Caco-2 (cell line): ENCODE measurements at regions not wholly inside any gene's neighbourhood (a gene's known extent, or its start where the extent isn't known, plus 50 kb on each side); places are given as distances from the start of the nearest gene placed in this dataset.

Experiments used
- BruUV-seq: library from RNA; stranded (reverse); fragments of 400-500 nt; replicated peaks from 2 replicates; lab custom pipeline; 2021; lab: Mats Ljungman, UMichigan
- CTCF ChIA-PET: fragments of 300-600 bp; sonication (Branson Sonifier 250); formaldehyde crosslinking; loops from one replicate; lab custom pipeline; 2022; ENCODE audit warnings: antibody characterized with exemption; lab: Charles Lee
- POLR2A ChIA-PET: fragments of 300-600 bp; sonication (Branson Sonifier 250); formaldehyde crosslinking; loops from one replicate; lab custom pipeline; 2022; ENCODE audit warnings: antibody characterized with exemption; lab: Charles Lee
- DNase-seq, 2 experiments: peaks; one replicate each; pipeline versions ENCODE4 v3.0.0 to v3.0.0-alpha.2; 2020 to 2022
- H3K27me3 ChIP-seq: replicated peaks from 2 replicates; pipeline ENCODE4 v1.6.0; 2011; ENCODE audit warnings: low read length; ENCODE audit not compliant: control insufficient read depth, insufficient read depth
- H3K36me3 ChIP-seq: 2 replicates; pipeline ENCODE4 v1.5.1; 2011; ENCODE audit warnings: low read length; ENCODE audit not compliant: control insufficient read depth, insufficient read depth
- H3K4me1 ChIP-seq: fragments of 250-450 bp; sonication (Bioruptor Pico); 2 replicates; pipeline ENCODE4 v1.5.1; 2020; ENCODE audit warnings: mild to moderate bottlenecking
- H3K4me3 ChIP-seq: 2 replicates; pipeline ENCODE4 v1.5.1; 2011; ENCODE audit warnings: low read depth, mild to moderate bottlenecking, control low read depth, low read length
- H3K9me3 ChIP-seq: fragments of 250-450 bp; sonication (Bioruptor Pico); 2 replicates; pipeline ENCODE4 v1.5.1; 2020; ENCODE audit warnings: mild to moderate bottlenecking, moderate library complexity
- H3K27ac Mint-ChIP-seq: one replicate; pipeline ENCODE4 v1.8.0; 2022; ENCODE audit warnings: mixed read lengths; ENCODE audit not compliant: unreplicated experiment
- H3K27me3 Mint-ChIP-seq: one replicate; pipeline ENCODE4 v1.8.0; 2022; ENCODE audit warnings: mixed read lengths; ENCODE audit not compliant: insufficient read depth, unreplicated experiment
- H3K36me3 Mint-ChIP-seq: one replicate; pipeline ENCODE4 v1.8.0; 2022; ENCODE audit warnings: mild to moderate bottlenecking, mixed read lengths; ENCODE audit not compliant: insufficient read depth, unreplicated experiment
- H3K4me1 Mint-ChIP-seq: one replicate; pipeline ENCODE4 v1.8.0; 2022; ENCODE audit warnings: low read depth, mixed read lengths; ENCODE audit not compliant: unreplicated experiment
- H3K4me3 Mint-ChIP-seq: one replicate; pipeline ENCODE4 v1.8.0; 2022; ENCODE audit warnings: mild to moderate bottlenecking, moderate library complexity, mixed read lengths; ENCODE audit not compliant: unreplicated experiment
- H3K9me3 Mint-ChIP-seq: one replicate; pipeline ENCODE4 v1.8.0; 2022; ENCODE audit warnings: mixed read lengths; ENCODE audit not compliant: unreplicated experiment
- intact Hi-C: fragments of 100-400 bp; cut with micrococcal nuclease; formaldehyde crosslinking; loops from one replicate; pipeline ENCODE4 v1.10.0; 2022; ENCODE audit not compliant: unreplicated experiment
- TF ChIP-seq, protein P1 (sequence below), 2 experiments: fragments of 200-600 bp in 1 of 2; IDR thresholded peaks; 1 replicate in 1 of 2; 2 replicates in 1 of 2; pipeline versions ENCODE4 v1.5.1 to v1.8.0; 2011 to 2022; ENCODE audit warnings: antibody characterized with exemption in 1 of 2, control low read depth in 1 of 2, inconsistent platforms in 1 of 2, low read depth in 1 of 2, low read length in 1 of 2, mild to moderate bottlenecking in 1 of 2, moderate library complexity in 1 of 2; ENCODE audit not compliant: insufficient read depth in 1 of 2, severe bottlenecking in 1 of 2, unreplicated experiment in 1 of 2

DNA sequence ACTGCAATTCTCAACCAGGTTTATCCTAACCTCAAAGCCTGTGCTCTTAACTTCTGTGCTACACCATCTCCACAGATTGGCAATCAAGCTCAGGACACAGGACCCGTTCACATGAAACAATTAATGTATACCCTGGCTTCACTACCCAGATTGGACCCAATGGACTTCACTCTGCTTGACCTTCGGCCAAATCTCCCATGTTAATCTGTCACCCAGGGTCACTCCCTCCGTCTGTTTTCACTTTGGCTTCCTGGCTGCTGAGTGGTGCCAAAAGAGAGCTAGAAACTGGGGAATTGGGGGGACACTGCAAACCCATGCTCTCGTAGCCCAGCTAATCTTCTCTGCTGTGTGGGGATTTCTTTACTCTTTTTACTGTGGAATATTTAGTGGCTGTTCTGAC, 216.1 kb upstream of the ZC3H12C start:
- TF ChIP-seq, protein P1, sequence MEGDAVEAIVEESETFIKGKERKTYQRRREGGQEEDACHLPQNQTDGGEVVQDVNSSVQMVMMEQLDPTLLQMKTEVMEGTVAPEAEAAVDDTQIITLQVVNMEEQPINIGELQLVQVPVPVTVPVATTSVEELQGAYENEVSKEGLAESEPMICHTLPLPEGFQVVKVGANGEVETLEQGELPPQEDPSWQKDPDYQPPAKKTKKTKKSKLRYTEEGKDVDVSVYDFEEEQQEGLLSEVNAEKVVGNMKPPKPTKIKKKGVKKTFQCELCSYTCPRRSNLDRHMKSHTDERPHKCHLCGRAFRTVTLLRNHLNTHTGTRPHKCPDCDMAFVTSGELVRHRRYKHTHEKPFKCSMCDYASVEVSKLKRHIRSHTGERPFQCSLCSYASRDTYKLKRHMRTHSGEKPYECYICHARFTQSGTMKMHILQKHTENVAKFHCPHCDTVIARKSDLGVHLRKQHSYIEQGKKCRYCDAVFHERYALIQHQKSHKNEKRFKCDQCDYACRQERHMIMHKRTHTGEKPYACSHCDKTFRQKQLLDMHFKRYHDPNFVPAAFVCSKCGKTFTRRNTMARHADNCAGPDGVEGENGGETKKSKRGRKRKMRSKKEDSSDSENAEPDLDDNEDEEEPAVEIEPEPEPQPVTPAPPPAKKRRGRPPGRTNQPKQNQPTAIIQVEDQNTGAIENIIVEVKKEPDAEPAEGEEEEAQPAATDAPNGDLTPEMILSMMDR (IDR thresholded peaks at IDR 0.05; ENCODE audit: insufficient read depth in 1 of 2, low read depth in 1 of 2, low read length in 1 of 2, severe bottlenecking in 1 of 2, unreplicated experiment in 1 of 2) = no peak
- Histone ChIP-seq H3K27me3 (no peaks in the 10 kb centered on the region), H3K36me3 (no peaks in the 10 kb centered on the region), H3K4me3 (no peak overlapping the region), H3K9me3 (peaks cover 3% of the 10 kb centered on the region; the same call in 1 of the 2 replicates), H3K4me1 (no peaks in the 10 kb centered on the region)
- H3K36me3 Mint-ChIP-seq = no peaks in the 10 kb centered on the region
- ChIA-PET CTCF (no interaction called here), POLR2A (no interaction called here)
- peaks cover 10% of the 10 kb centered on the region for H3K27me3 Mint-ChIP-seq
- no peaks in the 10 kb centered on the region for H3K4me1 Mint-ChIP-seq
- H3K4me3 Mint-ChIP-seq = no peak overlapping the region
- no peak for DNase-seq
- no peaks in the 10 kb centered on the region for H3K9me3 Mint-ChIP-seq
- BruUV-seq = no TSS peak
- intact Hi-C loops = no loop called here
- no peak overlapping the region for H3K27ac Mint-ChIP-seq

DNA sequence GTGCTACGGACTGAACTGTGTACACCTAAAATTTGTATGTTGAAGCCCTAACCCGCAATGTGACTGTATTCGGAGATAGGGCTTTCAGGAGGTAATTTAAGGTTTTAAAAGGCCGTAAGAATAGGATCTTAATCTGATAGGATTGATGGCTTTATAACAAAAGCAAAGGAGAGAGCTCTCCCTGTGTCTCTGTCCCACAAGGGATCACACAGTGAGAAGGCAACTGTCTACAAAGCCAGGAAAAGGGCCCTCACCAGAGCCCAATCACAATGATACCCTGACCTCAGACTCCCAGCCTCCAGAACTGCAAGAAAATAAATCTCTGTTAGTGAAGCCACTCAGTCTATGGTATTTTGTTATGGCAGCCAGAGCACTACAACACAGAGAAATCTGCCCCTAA, 208.7 kb upstream of the ZC3H12C start:
- CTCF ChIA-PET = no interaction called here
- intact Hi-C loops = no loop called here
- no peak for DNase-seq
- no peak overlapping the region for H3K4me3 Mint-ChIP-seq
- Histone ChIP-seq H3K4me1 (no peaks in the 10 kb centered on the region), H3K36me3 (no peaks in the 10 kb centered on the region), H3K27me3 (no peaks in the 10 kb centered on the region), H3K9me3 (no peaks in the 10 kb centered on the region), H3K4me3 (no peak overlapping the region)
- TF ChIP-seq, protein P1 (IDR thresholded peaks at IDR 0.05; ENCODE audit: insufficient read depth in 1 of 2, low read depth in 1 of 2, low read length in 1 of 2, severe bottlenecking in 1 of 2, unreplicated experiment in 1 of 2) = no peak
- H3K27ac Mint-ChIP-seq = no peak overlapping the region
- POLR2A ChIA-PET = no interaction called here
- H3K36me3 Mint-ChIP-seq = no peaks in the 10 kb centered on the region
- H3K4me1 Mint-ChIP-seq = no peaks in the 10 kb centered on the region
- BruUV-seq = no TSS peak
- no peaks in the 10 kb centered on the region for H3K9me3 Mint-ChIP-seq
- peaks cover 32% of the 10 kb centered on the region for H3K27me3 Mint-ChIP-seq

DNA sequence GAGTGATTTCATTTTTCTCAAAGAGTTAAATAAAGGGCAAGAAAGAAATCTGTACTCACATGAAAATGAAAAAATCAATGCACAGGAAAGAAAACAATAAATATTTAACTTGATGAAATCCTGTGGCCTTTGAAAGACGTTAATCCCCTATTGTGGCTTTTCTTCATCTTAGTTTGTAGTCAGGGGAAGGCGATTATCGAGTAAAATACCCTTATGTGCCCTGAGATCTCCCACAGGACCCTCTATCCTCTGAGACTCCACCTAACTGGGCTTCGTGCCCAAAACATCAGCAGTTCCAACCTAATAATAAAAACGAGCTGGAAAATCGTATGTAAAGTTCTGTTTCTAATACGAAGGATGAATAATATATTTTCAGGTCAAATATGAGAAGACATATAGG, 208.2 kb upstream of the ZC3H12C start:
- intact Hi-C loops = no loop called here
- H3K9me3 Mint-ChIP-seq = no peaks in the 10 kb centered on the region
- no peaks in the 10 kb centered on the region for H3K9me3 ChIP-seq
- no peaks in the 10 kb centered on the region for H3K36me3 ChIP-seq
- no peaks in the 10 kb centered on the region for H3K36me3 Mint-ChIP-seq
- H3K4me1 ChIP-seq = no peaks in the 10 kb centered on the region
- H3K4me3 Mint-ChIP-seq = no peak overlapping the region
- TF ChIP-seq, protein P1 (IDR thresholded peaks at IDR 0.05; ENCODE audit: insufficient read depth in 1 of 2, low read depth in 1 of 2, low read length in 1 of 2, severe bottlenecking in 1 of 2, unreplicated experiment in 1 of 2) = no peak
- CTCF ChIA-PET = no interaction called here
- H3K4me3 ChIP-seq = no peak overlapping the region
- BruUV-seq = no TSS peak
- peaks cover 35% of the 10 kb centered on the region for H3K27me3 Mint-ChIP-seq
- no peak for DNase-seq
- POLR2A ChIA-PET = no interaction called here
- H3K4me1 Mint-ChIP-seq = no peaks in the 10 kb centered on the region
- no peak overlapping the region for H3K27ac Mint-ChIP-seq
- H3K27me3 ChIP-seq = no peaks in the 10 kb centered on the region; the same call in 1 of the 2 replicates
